HL-60 (cell line): ENCODE measurements at regions not wholly inside any gene's neighbourhood (a gene's known extent, or its start where the extent isn't known, plus 50 kb on each side); places are given as distances from the start of the nearest gene placed in this dataset.

ENCODE experiments used
- DNase-seq, 2 experiments: peaks; one replicate each; pipeline ENCODE4 v3.0.0-alpha.2; 2010 to 2020; ENCODE audit warnings: low read depth in 1 of 2, low spot score in 1 of 2
- H3K27ac ChIP-seq: fragments of 250-450 bp; sonication (Bioruptor Pico); replicated peaks from 2 replicates; pipeline ENCODE4 v1.5.1; 2020; ENCODE audit warnings: mild to moderate bottlenecking, moderate library complexity
- H3K27me3 ChIP-seq: fragments of 250-450 bp; sonication (Bioruptor Pico); 2 replicates; pipeline ENCODE4 v1.5.1; 2021; ENCODE audit warnings: mild to moderate bottlenecking, moderate library complexity; ENCODE audit not compliant: insufficient read depth, poor library complexity, severe bottlenecking
- H3K4me3 ChIP-seq: replicated peaks from 2 replicates; pipeline ENCODE4 v1.5.1; 2011; ENCODE audit warnings: mild to moderate bottlenecking, control low read depth, low read length; ENCODE audit not compliant: insufficient read depth
- GABPA ChIP-seq: IDR thresholded peaks from 2 replicates; pipeline ENCODE4 v1.6.1; 2012; ENCODE audit warnings: low read depth
- POLR2AphosphoS5 ChIP-seq: IDR thresholded peaks from 2 replicates; pipeline ENCODE4 v1.6.1; 2012; ENCODE audit warnings: low read depth
- SPI1 ChIP-seq: IDR thresholded peaks from 2 replicates; pipeline ENCODE4 v1.6.1; 2012; ENCODE audit warnings: low read depth, mild to moderate bottlenecking, borderline replicate concordance
- TF ChIP-seq, protein P1 (sequence below): IDR thresholded peaks from one replicate; pipeline ENCODE4 v1.5.1; 2011; ENCODE audit warnings: low read length, control low read depth, inconsistent platforms; ENCODE audit not compliant: insufficient read depth
- TF ChIP-seq, protein P2 (sequence below): IDR thresholded peaks from 2 replicates; pipeline ENCODE4 v1.6.1; 2012; ENCODE audit warnings: low read depth; ENCODE audit not compliant: insufficient replicate concordance

DNA sequence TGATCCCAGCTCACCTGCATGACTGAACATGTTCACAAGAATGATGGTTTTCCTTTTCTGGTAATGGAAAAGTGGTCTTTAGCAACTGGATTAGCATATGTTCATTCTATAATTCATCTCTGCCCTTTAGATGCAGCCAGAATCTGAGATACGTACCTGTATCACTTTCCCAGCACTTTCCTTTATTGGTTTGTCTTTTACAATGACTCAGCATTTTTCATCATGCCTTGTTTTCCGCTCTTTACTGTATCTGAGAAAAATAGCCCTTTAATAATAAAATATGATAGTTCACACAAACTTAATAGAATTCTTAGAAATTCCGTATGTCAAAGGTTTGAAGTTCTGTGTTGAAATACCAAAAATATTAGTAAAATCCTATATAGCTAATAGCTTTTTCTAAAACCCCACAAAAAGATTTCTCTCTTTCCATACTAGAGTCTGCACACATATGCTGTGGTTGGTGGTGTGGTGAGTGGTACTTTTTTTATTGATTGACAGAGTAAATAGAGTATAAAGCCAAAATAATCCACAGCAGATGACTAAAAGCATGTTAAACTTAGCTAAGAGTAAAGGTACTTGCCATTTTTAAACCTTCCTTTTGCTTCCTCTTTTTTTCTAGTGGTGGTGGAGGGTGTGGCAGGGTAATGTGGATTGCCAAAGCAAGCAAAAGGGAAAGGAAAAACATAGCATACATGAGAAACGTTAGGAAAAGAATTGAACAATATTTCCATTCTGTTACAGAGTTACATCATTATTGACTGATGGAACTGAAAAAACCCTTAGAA lies 328.9 kb upstream of the RBMS3 start:
- TF ChIP-seq GABPA (no peak), POLR2AphosphoS5 (no peak), SPI1 (no peak)
- TF ChIP-seq, protein P1, sequence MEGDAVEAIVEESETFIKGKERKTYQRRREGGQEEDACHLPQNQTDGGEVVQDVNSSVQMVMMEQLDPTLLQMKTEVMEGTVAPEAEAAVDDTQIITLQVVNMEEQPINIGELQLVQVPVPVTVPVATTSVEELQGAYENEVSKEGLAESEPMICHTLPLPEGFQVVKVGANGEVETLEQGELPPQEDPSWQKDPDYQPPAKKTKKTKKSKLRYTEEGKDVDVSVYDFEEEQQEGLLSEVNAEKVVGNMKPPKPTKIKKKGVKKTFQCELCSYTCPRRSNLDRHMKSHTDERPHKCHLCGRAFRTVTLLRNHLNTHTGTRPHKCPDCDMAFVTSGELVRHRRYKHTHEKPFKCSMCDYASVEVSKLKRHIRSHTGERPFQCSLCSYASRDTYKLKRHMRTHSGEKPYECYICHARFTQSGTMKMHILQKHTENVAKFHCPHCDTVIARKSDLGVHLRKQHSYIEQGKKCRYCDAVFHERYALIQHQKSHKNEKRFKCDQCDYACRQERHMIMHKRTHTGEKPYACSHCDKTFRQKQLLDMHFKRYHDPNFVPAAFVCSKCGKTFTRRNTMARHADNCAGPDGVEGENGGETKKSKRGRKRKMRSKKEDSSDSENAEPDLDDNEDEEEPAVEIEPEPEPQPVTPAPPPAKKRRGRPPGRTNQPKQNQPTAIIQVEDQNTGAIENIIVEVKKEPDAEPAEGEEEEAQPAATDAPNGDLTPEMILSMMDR = no peak
- TF ChIP-seq, protein P2, sequence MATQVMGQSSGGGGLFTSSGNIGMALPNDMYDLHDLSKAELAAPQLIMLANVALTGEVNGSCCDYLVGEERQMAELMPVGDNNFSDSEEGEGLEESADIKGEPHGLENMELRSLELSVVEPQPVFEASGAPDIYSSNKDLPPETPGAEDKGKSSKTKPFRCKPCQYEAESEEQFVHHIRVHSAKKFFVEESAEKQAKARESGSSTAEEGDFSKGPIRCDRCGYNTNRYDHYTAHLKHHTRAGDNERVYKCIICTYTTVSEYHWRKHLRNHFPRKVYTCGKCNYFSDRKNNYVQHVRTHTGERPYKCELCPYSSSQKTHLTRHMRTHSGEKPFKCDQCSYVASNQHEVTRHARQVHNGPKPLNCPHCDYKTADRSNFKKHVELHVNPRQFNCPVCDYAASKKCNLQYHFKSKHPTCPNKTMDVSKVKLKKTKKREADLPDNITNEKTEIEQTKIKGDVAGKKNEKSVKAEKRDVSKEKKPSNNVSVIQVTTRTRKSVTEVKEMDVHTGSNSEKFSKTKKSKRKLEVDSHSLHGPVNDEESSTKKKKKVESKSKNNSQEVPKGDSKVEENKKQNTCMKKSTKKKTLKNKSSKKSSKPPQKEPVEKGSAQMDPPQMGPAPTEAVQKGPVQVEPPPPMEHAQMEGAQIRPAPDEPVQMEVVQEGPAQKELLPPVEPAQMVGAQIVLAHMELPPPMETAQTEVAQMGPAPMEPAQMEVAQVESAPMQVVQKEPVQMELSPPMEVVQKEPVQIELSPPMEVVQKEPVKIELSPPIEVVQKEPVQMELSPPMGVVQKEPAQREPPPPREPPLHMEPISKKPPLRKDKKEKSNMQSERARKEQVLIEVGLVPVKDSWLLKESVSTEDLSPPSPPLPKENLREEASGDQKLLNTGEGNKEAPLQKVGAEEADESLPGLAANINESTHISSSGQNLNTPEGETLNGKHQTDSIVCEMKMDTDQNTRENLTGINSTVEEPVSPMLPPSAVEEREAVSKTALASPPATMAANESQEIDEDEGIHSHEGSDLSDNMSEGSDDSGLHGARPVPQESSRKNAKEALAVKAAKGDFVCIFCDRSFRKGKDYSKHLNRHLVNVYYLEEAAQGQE = no peak
- no peaks in the 10 kb centered on the region for H3K27me3 ChIP-seq
- DNase-seq = no peak
- no peak overlapping the region for H3K4me3 ChIP-seq
- H3K27ac ChIP-seq = no peak overlapping the region

DNA sequence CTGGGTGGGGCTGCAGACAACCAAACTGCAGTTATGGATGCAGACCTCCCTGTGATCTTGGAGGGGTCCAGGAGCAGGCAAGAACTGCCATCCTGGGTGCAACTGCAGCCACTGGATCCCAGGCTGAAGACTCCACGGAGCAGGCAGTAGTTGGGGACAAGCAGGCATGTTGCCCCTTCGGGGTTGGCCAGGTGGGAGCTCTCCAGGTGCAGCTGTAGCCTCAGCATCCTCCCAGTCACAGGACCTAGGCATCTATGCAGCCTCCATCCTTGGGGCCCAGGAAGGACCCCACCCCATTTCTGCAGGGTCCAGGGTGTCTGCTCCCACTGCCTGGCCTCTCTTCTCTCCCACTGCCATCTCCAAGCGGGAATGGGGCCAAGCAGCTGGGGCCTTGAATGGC lies 322.2 kb upstream of the RBMS3 start:
- H3K27me3 ChIP-seq = no peaks in the 10 kb centered on the region
- DNase-seq = no peak
- H3K4me3 ChIP-seq = no peak overlapping the region
- H3K27ac ChIP-seq = no peak overlapping the region
- TF ChIP-seq, protein P1 = no peak
- TF ChIP-seq SPI1 (no peak), GABPA (no peak), POLR2AphosphoS5 (no peak)
- TF ChIP-seq, protein P2 = no peak

DNA sequence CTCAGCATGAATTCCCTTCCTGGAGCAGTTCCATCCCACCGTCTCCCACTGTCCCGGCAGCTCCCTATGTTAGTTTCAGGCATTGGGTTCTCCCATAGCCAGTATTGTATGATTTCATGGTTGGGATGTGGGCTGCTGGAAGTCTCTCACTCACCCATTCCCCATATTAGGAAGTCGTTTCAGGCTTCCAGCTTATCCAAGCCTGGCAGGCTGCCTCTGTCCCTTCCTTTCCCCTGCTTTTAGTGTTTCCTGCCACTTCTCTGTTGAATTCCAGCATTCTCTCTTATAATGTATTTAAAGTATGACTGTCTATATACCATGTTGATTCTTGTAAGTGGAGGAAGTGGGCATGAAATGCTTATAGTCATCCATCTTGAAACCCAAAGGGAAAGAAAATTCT lies 309.7 kb upstream of the RBMS3 start:
- TF ChIP-seq SPI1 (no peak), GABPA (no peak), POLR2AphosphoS5 (no peak)
- TF ChIP-seq, protein P2 = no peak
- TF ChIP-seq, protein P1 = no peak
- no peak for DNase-seq
- Histone ChIP-seq H3K27me3 (no peaks in the 10 kb centered on the region), H3K4me3 (no peak overlapping the region), H3K27ac (no peak overlapping the region)
